ENCODE measurements at regions not wholly inside any gene's neighbourhood (a gene's known extent, or its start where the extent isn't known, plus 50 kb on each side); places are given as distances from the start of the nearest gene placed in this dataset.

DNA sequence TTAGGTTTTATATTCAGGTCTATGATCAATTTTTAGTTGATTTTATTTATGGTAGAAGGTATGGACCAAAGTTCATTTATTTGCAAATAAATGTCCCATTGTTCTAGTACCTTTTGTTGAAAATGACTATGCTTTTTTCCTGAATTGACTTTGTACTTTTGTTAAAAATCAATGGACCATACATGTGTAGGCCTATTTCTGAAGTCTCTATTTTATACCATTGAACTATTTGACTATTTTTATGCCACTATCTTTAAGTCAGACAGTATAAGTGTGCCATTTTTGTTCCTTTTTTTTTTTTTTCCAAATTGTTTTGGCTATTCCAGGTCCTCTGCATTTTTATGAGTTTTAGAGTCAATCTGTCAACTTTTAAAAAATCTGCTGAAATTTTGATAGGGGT lies 73.6 kb upstream of the UGP2 start (continued):
- TF ChIP-seq CTCF (conservative IDR thresholded peaks at IDR 0.05; ENCODE audit: low read depth in 2 of 2) (no peak), ZNF114 (CRISPR knock-in tag; IDR thresholded peaks at IDR 0.05) (no peak)

DNA sequence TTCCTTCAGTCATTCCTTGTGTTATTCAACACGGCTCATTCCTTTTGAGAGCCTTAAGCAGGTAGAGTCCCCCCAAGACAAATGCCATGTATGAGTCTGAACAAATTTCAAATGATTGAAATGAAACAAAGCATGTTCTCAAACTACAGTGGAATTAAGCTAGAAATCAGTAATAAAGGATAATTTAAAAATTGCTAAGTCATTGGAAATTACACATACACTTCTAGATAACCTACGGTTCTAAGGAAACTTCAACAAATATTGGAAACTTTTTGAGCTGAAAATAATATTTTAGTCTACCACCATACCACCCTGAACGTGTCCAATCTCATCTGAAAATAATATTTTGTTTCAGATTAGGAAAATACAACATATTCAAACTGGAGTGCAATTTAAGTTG lies 71.8 kb upstream of the UGP2 start:
- peaks cover 16% of the 10 kb centered on the region for H3K9me3 Mint-ChIP-seq
- no peak overlapping the region for H3K4me2 ChIP-seq
- no peak overlapping the region for H3K27ac Mint-ChIP-seq
- H3K4me1 ChIP-seq (ENCODE audit: insufficient read depth), result peaks cover 7% of the 10 kb centered on the region
- H3K9me2 ChIP-seq (ENCODE audit: insufficient read depth), result no peaks in the 10 kb centered on the region
- H3K27ac ChIP-seq (ENCODE audit: low read depth), result no peak overlapping the region
- H3K4me3 ChIP-seq, result no peak overlapping the region
- no peaks in the 10 kb centered on the region for H4K20me1 ChIP-seq (replicated peaks; ENCODE audit: insufficient read depth)
- H3K36me3 Mint-ChIP-seq (ENCODE audit: low read depth), result peaks cover 11% of the 10 kb centered on the region; the same call in 2 of the 3 replicates
- H3K4me1 Mint-ChIP-seq, result peaks cover 12% of the 10 kb centered on the region
- no peaks in the 10 kb centered on the region for H3K27me3 ChIP-seq (ENCODE audit: insufficient read depth)
- H3K4me3 Mint-ChIP-seq, result no peak overlapping the region
- DNase-seq (ENCODE audit: low spot score), result no peak
- H2AFZ ChIP-seq, result no peak overlapping the region
- TF ChIP-seq ZNF462 (CRISPR knock-in tag; IDR thresholded peaks at IDR 0.05) (no peak), CTCF (conservative IDR thresholded peaks at IDR 0.05; ENCODE audit: low read depth in 2 of 2) (no peak), EZH2 (IDR thresholded peaks at IDR 0.05; ENCODE audit: low read depth, unreplicated experiment) (no peak), POLR2AphosphoS5 (IDR thresholded peaks at IDR 0.05; ENCODE audit: low read depth) (no peak)
- no peaks in the 10 kb centered on the region for H3K36me3 ChIP-seq (ENCODE audit: insufficient read depth)
- no peaks in the 10 kb centered on the region for H3K27me3 Mint-ChIP-seq (ENCODE audit: insufficient read depth, low read depth, poor library complexity)
- no peaks in the 10 kb centered on the region for H3F3A ChIP-seq (replicated peaks; ENCODE audit: low read depth)
- ATAC-seq, result no peak
- no peaks in the 10 kb centered on the region for H3K79me2 ChIP-seq (replicated peaks; ENCODE audit: insufficient read depth)

Data from GM23338 (cell line).